ENCODE measurements at regions not wholly inside any gene's neighbourhood (a gene's known extent, or its start where the extent isn't known, plus 50 kb on each side); places are given as distances from the start of the nearest gene placed in this dataset.
A peak's percentile ranks its signal among the peaks of the same experiment; 100 is the strongest.

GRCh38 chr2:136393514-136393913 lies 275.6 kb upstream of the CXCR4 start (continued):
- TF ChIP-seq IRF5 (IDR thresholded peaks at IDR 0.05; ENCODE audit: borderline replicate concordance) (no peak), SPI1 (IDR thresholded peaks at IDR 0.05; ENCODE audit: borderline replicate concordance, insufficient read depth, low read depth, low read length) (0 out of 2 replicates have a peak, but pooled peaks have one; percentile 15), NR2C1 (IDR thresholded peaks at IDR 0.05) (no peak), CBX5 (IDR thresholded peaks at IDR 0.05; ENCODE audit: low read depth) (no peak), ZBTB11 (CRISPR knock-in tag; IDR thresholded peaks at IDR 0.05) (no peak), TAF1 (IDR thresholded peaks at IDR 0.05; ENCODE audit: borderline replicate concordance, low read depth, low read length) (no peak), USF1 (IDR thresholded peaks at IDR 0.05; ENCODE audit: borderline replicate concordance, extremely low read length, insufficient read depth, low read depth, low read length) (no peak), CREB1 (IDR thresholded peaks at IDR 0.05; ENCODE audit: low read depth) (no peak), SRF (IDR thresholded peaks at IDR 0.05; ENCODE audit: low read depth in 2 of 2, low read length in 2 of 2) (no peak), CHD4 (IDR thresholded peaks at IDR 0.05) (no peak)

All from GM12878 (cell line).